H1 (cell line): ENCODE measurements at regions not wholly inside any gene's neighbourhood (a gene's known extent, or its start where the extent isn't known, plus 50 kb on each side); places are given as distances from the start of the nearest gene placed in this dataset.

Experiments
- CTCF ChIA-PET: fragments of 300-600 bp; sonication (Branson Sonifier 250); formaldehyde crosslinking; loops from one replicate; lab custom pipeline; 2021; ENCODE audit not compliant: partially characterized antibody; lab: Charles Lee
- POLR2A ChIA-PET: fragments of 300-600 bp; sonication (Branson Sonifier 250); formaldehyde crosslinking; loops from one replicate; lab custom pipeline; 2021; ENCODE audit warnings: inconsistent platforms; ENCODE audit not compliant: partially characterized antibody; lab: Charles Lee
- DNase-seq, 2 experiments: peaks; one replicate each; pipeline versions ENCODE4 v3.0.0 to v3.0.0-alpha.2; 2010 to 2022; ENCODE audit warnings: low spot score in 2 of 2, low read depth in 1 of 2, mixed read lengths in 1 of 2
- FAIRE-seq: peaks from 2 replicates; lab custom pipeline; 2011; peaks lifted over from hg19 to GRCh38; lab: Jason Lieb, UNC
- H2AFZ ChIP-seq: 2 replicates; pipeline ENCODE4 v1.8.1; 2012; ENCODE audit warnings: low read length, inconsistent platforms
- H2AK5ac ChIP-seq: 2 replicates; pipeline ENCODE4 v1.6.1; 2013; ENCODE audit warnings: low read depth, low read length
- H2BK120ac ChIP-seq: replicated peaks from 2 replicates; pipeline ENCODE3; 2013; ENCODE audit warnings: low read depth, low read length, inconsistent platforms
- H2BK12ac ChIP-seq: 2 replicates; pipeline ENCODE4 v1.6.1; 2013; ENCODE audit warnings: low read depth, low read length
- H2BK15ac ChIP-seq: 2 replicates; pipeline ENCODE4 v1.6.1; 2013; ENCODE audit warnings: low read length
- H2BK20ac ChIP-seq: 2 replicates; pipeline ENCODE4 v1.6.1; 2013; ENCODE audit warnings: low read length
- H2BK5ac ChIP-seq: 2 replicates; pipeline ENCODE4 v1.6.1; 2013; ENCODE audit warnings: low read depth, low read length
- H3K14ac ChIP-seq: 2 replicates; pipeline ENCODE4 v1.6.1; 2013; ENCODE audit warnings: inconsistent platforms; ENCODE audit not compliant: insufficient read length
- H3K18ac ChIP-seq: 2 replicates; pipeline ENCODE4 v1.6.1; 2013; ENCODE audit warnings: low read length; ENCODE audit errors: extremely low read depth
- H3K23ac ChIP-seq: 2 replicates; pipeline ENCODE4 v1.6.1; 2013; ENCODE audit warnings: inconsistent platforms; ENCODE audit not compliant: insufficient read length
- H3K23me2 ChIP-seq: 2 replicates; pipeline ENCODE4 v1.6.1; 2013; ENCODE audit warnings: low read depth, low read length
- H3K27ac ChIP-seq: 2 replicates; pipeline ENCODE4 v1.6.1; 2011; ENCODE audit warnings: low read depth, low read length, inconsistent platforms
- H3K27me3 ChIP-seq, 4 experiments: replicated peaks in 1 of 4; 1 replicate in 1 of 4; 2 replicates in 3 of 4; pipeline versions ENCODE4 v1.6.1 to v1.8.1; 2011 to 2013; ENCODE audit warnings: low read length in 3 of 4, mild to moderate bottlenecking in 3 of 4, inconsistent platforms in 2 of 4, mixed read lengths in 2 of 4, moderate library complexity in 1 of 4; ENCODE audit not compliant: control insufficient read depth in 3 of 4, insufficient read depth in 3 of 4; ENCODE audit errors: extremely low read depth in 1 of 4
- H3K36me3 ChIP-seq, 4 experiments: 2 replicates each; pipeline versions ENCODE4 v1.6.1 to v1.8.1; 2011 to 2013; ENCODE audit warnings: mild to moderate bottlenecking in 4 of 4, low read length in 3 of 4, moderate library complexity in 2 of 4, control low read depth in 1 of 4, inconsistent platforms in 1 of 4; ENCODE audit not compliant: insufficient read depth in 4 of 4, control insufficient read depth in 2 of 4
- H3K4ac ChIP-seq: replicated peaks from 2 replicates; pipeline ENCODE3; 2013; ENCODE audit warnings: low read length, low read depth, mixed read lengths, inconsistent platforms; ENCODE audit not compliant: insufficient read length
- H3K4me1 ChIP-seq, 4 experiments: replicated peaks in 1 of 4; 1 replicate in 1 of 4; 2 replicates in 3 of 4; pipeline versions ENCODE4 v1.6.1 to v1.8.1; 2011 to 2013; ENCODE audit warnings: low read length in 3 of 4, inconsistent platforms in 2 of 4, mixed read lengths in 1 of 4; ENCODE audit not compliant: insufficient read depth in 4 of 4, control insufficient read depth in 3 of 4
- H3K4me2 ChIP-seq, 2 experiments: 2 replicates each; pipeline versions ENCODE4 v1.6.1 to v1.8.1; 2011 to 2013; ENCODE audit warnings: low read depth in 2 of 2, low read length in 2 of 2, control low read depth in 1 of 2, inconsistent platforms in 1 of 2, mild to moderate bottlenecking in 1 of 2; ENCODE audit not compliant: insufficient read depth in 1 of 2
- H3K4me3 ChIP-seq, 4 experiments: fragments of 200-600, 300-600 bp in 1 of 4; sonication (generic), shearing (Covaris generic), sonication (Bioruptor Twin) in 1 of 4; 2 replicates each; pipeline versions ENCODE4 v1.5.1 to v1.8.1; 2011 to 2016; ENCODE audit warnings: low read length in 4 of 4, low read depth in 3 of 4, control low read depth in 2 of 4, inconsistent platforms in 2 of 4, mild to moderate bottlenecking in 2 of 4, mixed read lengths in 1 of 4, moderate library complexity in 1 of 4; ENCODE audit not compliant: insufficient read depth in 2 of 4; ENCODE audit errors: extremely low read depth in 1 of 4
- H3K56ac ChIP-seq: replicated peaks from 2 replicates; pipeline ENCODE3; 2013; ENCODE audit warnings: low read depth, mild to moderate bottlenecking, mixed read lengths, low read length, inconsistent platforms; ENCODE audit not compliant: insufficient read length
- H3K79me1 ChIP-seq: 2 replicates; pipeline ENCODE4 v1.6.1; 2013; ENCODE audit warnings: low read depth, low read length, control low read depth
- H3K79me2 ChIP-seq, 2 experiments: 2 replicates each; pipeline versions ENCODE4 v1.6.1 to v1.8.1; 2012 to 2013; ENCODE audit warnings: low read length in 2 of 2, mild to moderate bottlenecking in 2 of 2, inconsistent platforms in 1 of 2; ENCODE audit not compliant: insufficient read depth in 2 of 2, control insufficient read depth in 1 of 2
- H3K9ac ChIP-seq, 4 experiments: replicated peaks in 1 of 4; 1 replicate in 1 of 4; 2 replicates in 3 of 4; pipeline versions ENCODE4 v1.6.1 to v1.8.1; 2011 to 2013; ENCODE audit warnings: low read depth in 3 of 4, low read length in 3 of 4, control low read depth in 2 of 4, mild to moderate bottlenecking in 2 of 4, moderate library complexity in 2 of 4, inconsistent platforms in 1 of 4; ENCODE audit errors: extremely low read depth in 1 of 4
- H3K9me3 ChIP-seq, 2 experiments: 2 replicates each; pipeline versions ENCODE4 v1.6.1 to v1.8.1; 2012 to 2013; ENCODE audit warnings: mild to moderate bottlenecking in 2 of 2, moderate library complexity in 2 of 2, control low read depth in 1 of 2, inconsistent platforms in 1 of 2, low read depth in 1 of 2, low read length in 1 of 2, mixed read lengths in 1 of 2; ENCODE audit not compliant: insufficient read depth in 2 of 2
- H4K20me1 ChIP-seq, 2 experiments: replicated peaks in 1 of 2; 2 replicates each; pipeline versions ENCODE3 to v1.8.1; 2011 to 2013; ENCODE audit warnings: inconsistent platforms in 2 of 2, low read length in 2 of 2, mild to moderate bottlenecking in 1 of 2; ENCODE audit not compliant: insufficient read depth in 2 of 2, control insufficient read depth in 1 of 2
- H4K5ac ChIP-seq: 2 replicates; pipeline ENCODE4 v1.6.1; 2013; ENCODE audit warnings: low read length, low read depth, mixed read lengths, inconsistent platforms; ENCODE audit not compliant: insufficient read length
- H4K8ac ChIP-seq: 2 replicates; pipeline ENCODE4 v1.8.0; 2013; ENCODE audit warnings: mild to moderate bottlenecking, moderate library complexity, low read length, inconsistent platforms; ENCODE audit not compliant: insufficient read depth; ENCODE audit errors: extremely low read depth
- H4K91ac ChIP-seq: replicated peaks from 2 replicates; pipeline ENCODE3; 2013; ENCODE audit warnings: low read length, mixed read lengths, inconsistent platforms; ENCODE audit not compliant: insufficient read length
- BACH1 ChIP-seq: IDR thresholded peaks from 2 replicates; pipeline ENCODE4 v1.6.1; 2012; ENCODE audit warnings: low read length, improper control_type of control experiment
- CTBP2 ChIP-seq: IDR thresholded peaks from 2 replicates; pipeline ENCODE4 v1.7.0; 2011; ENCODE audit warnings: borderline replicate concordance, mild to moderate bottlenecking, moderate library complexity, mixed read lengths, low read length; ENCODE audit not compliant: insufficient read depth, insufficient read length
- POLR2AphosphoS5 ChIP-seq: IDR thresholded peaks from 2 replicates; pipeline ENCODE4 v1.6.1; 2011; ENCODE audit warnings: low read depth, low read length
- YY1 ChIP-seq: IDR thresholded peaks from 2 replicates; pipeline ENCODE4 v1.6.1; 2011; ENCODE audit warnings: low read depth, mild to moderate bottlenecking, low read length
- WGBS, 2 experiments: shearing (Covaris generic) in 1 of 2; methylation state at CpG; one replicate each; pipeline versions ENCODE4 v1.1.6 to v1.1.7; 2013 to 2015; ENCODE audit warnings: low lambda C conversion rate in 2 of 2, mixed read lengths in 2 of 2, inconsistent platforms in 1 of 2, low coverage in 1 of 2, missing lambda C conversion rate in 1 of 2; ENCODE audit not compliant: insufficient replicate concordance in 2 of 2, insufficient coverage in 1 of 2, insufficient read length in 1 of 2; ENCODE audit errors: extremely low coverage in 1 of 2, missing lambda C conversion rate in 1 of 2; 5-methylcytosine and 5-hydroxymethylcytosine counted together

- Histone ChIP-seq H2BK12ac (no peak overlapping the region), H2BK20ac (no peak overlapping the region), H2AFZ (no peak overlapping the region), H3K23me2 (no peaks in the 10 kb centered on the region; the same call in 1 of the 2 replicates), H4K20me1 (no peaks in the 10 kb centered on the region), H4K8ac (no peak overlapping the region), H3K23ac (no peak overlapping the region), H2BK120ac (no peak overlapping the region), H2BK15ac (no peak overlapping the region)
- POLR2A ChIA-PET = no interaction called here
- no peak for TF ChIP-seq BACH1
- no peak for TF ChIP-seq CTBP2
- no peak for TF ChIP-seq YY1
- no peak for TF ChIP-seq POLR2AphosphoS5
- TF ChIP-seq, all 59 proteins: peak for 0
- Histone ChIP-seq H3K4ac (no peak overlapping the region), H3K56ac (no peak overlapping the region), H3K4me2 (no peak overlapping the region), H3K27ac (no peak overlapping the region), H3K18ac (no peak overlapping the region), H3K27me3 (no peaks in the 10 kb centered on the region), H3K4me3 (no peak overlapping the region), H4K91ac (no peak overlapping the region), H2AK5ac (no peak overlapping the region), H3K14ac (no peak overlapping the region), H3K4me1 (no peaks in the 10 kb centered on the region), H2BK5ac (no peak overlapping the region), H3K9ac (no peak overlapping the region), H4K5ac (no peak overlapping the region), H3K79me2 (no peaks in the 10 kb centered on the region), H3K79me1 (no peaks in the 10 kb centered on the region), H3K36me3 (no peaks in the 10 kb centered on the region), H3K9me3 (peaks cover 0 to 2% of the 10 kb centered on the region in 2 experiments; a peak in 1 of 4 replicates)
- DNase-seq = no peak
- CTCF ChIA-PET = no interaction called here
- WGBS, 2 experiments = 90% methylated on average over 2 of the region's 2 CpGs; no CpG with 5 or more reads in 1 of the 2 experiments
- FAIRE-seq = no peak
Measured at GRCh38 chr5:117539692-117540091, 965.1 kb upstream of the SEMA6A start.
